ENCODE measurements at regions not wholly inside any gene's neighbourhood (a gene's known extent, or its start where the extent isn't known, plus 50 kb on each side); places are given as distances from the start of the nearest gene placed in this dataset.

GRCh38 chr5:174839196-174839595, 114.8 kb downstream of the MSX2 start:
- DNase-seq (ENCODE audit: low read depth): no peak

DNA sequence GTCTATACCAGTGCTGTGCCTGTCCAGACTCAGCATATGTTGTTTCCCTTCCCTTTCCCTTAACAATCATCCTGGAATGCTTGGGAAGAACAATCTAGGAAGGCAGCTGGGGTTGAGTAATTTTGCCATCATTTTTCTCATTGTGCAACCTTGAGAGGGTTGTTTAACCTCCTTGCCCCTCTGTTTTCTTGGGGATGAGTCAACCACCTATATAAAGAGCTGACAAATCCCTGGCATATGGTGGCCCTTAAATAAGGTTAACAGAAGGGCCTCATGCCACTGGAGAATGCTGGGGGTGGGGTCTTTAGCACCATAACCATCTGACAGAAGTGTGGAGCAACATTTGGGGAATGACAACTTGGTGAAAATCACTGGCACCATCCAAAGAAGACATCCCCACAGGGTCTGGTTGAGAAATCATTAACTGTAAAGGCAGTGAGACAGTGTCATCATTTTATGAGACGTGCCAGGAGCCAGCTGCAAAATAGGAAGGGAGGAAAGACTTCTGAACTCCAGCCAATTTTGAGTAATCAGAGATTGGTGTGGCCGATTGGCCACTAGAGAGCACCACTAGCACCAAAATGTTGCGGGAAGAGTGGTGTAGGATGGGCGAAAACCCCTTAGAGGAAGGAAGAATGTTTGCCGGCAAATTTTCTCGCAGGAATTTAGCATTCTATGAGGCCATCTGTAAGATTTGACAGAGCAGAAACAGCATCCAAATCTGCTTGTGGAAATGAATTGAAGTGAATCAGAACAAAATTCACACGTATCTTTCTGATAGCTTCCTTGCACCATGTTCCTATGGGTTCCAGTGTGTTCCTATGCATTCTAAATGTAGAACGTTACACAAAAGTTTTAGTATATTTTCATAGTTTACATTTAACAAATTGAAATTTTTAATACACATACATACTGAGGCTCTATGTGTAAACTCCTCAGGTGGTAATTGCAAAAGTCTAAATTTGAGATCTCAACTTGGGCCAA, 113.8 kb downstream of the MSX2 start:
- DNase-seq (ENCODE audit: low read depth): no peak

DNA sequence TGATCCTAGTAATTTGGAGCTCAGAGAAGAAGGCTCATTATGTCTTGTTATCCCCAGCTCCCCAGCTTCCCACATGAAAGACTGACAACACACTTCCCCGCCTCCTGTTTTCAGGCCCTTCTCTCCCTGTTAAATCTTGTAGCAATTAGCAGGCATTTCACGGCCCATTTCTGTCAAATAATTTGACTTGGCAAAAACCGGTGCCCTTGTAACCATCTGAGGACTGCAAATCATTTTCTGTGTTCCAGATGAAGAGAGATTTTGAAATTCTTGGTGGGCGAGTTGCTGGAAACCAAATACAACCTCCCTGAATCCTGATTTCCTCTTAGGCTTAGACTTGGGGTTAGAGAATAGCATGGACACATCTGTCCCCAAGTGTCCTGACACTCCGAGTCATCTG, 109.7 kb downstream of the MSX2 start:
- DNase-seq (ENCODE audit: low read depth): no peak

GRCh38 chr5:174832811-174833210, 108.4 kb downstream of the MSX2 start:
- no peak for DNase-seq (ENCODE audit: low read depth)

GRCh38 chr5:174832025-174832424, 107.6 kb downstream of the MSX2 start:
- DNase-seq (ENCODE audit: low read depth): no peak

- no peak for DNase-seq (ENCODE audit: low read depth)
Observed at GRCh38 chr5:174831031-174831660, 106.8 kb downstream of the MSX2 start.

GRCh38 chr5:174829511-174829864, 105.1 kb downstream of the MSX2 start:
- no peak for DNase-seq (ENCODE audit: low read depth)

- no peak for DNase-seq (ENCODE audit: low read depth)
Observed at GRCh38 chr5:174828804-174829510, 104.6 kb downstream of the MSX2 start.

DNA sequence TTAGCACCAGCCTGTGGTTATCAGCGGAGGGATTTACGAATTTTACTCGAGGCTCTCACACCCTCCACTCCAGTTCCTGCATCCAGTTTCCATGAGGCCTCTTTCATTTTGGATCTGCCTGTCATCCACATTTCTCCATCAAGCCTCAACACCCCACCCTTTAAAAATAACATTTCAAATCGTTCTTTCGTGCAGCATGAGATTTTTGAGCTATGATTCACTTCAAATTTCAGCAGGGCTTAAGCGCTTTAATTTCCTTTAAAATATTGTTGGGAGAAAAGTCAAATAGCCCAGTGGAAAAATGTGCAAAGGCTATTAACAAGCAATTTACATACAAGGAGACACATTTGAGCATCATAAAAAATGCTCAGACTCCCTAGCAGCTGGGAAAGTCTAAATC, 103.2 kb downstream of the MSX2 start:
- DNase-seq (ENCODE audit: low read depth): no peak

GRCh38 chr5:174825587-174825986, 101.2 kb downstream of the MSX2 start:
- DNase-seq (ENCODE audit: low read depth): no peak

DNA sequence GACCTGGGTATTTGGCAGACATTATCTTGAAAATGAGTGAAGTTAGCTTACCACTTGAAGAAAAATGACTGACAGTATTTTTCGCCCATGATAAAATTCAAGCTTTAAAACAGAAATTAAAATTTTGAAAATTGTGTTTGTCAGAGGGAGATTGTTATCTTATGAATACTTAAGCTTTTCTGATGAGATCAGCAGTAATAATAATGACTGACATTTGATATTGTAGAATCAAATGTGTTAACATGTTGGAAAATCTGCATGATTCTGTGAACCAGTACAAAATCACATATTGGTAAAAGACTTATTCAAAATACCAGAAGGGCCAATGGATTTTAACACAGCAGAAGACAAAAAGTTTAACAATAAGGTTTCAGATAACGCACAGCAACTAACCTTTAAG, 94.0 kb downstream of the MSX2 start:
- DNase-seq (ENCODE audit: low read depth): no peak

DNA sequence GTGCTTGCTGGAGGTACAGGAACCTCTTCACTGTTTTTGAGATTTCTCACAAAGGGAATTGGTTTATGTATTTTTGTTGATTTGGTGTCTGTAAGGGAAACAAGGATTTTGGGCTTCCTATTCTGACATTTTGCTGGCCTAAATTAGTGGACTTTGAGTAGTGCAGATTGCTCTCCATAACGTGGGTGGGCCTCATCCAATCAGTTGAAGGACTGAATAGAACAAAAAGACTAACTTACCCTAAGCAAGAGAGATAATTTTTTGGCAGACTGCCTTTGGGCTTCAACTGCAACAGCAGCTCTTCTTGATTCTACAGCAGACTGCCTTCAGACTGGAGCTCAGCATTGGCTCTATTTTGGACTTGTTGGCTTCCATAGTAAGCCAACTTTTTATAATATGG, 93.2 kb downstream of the MSX2 start:
- DNase-seq (ENCODE audit: low read depth): no peak

GRCh38 chr5:174816858-174817257, 92.5 kb downstream of the MSX2 start:
- DNase-seq (ENCODE audit: low read depth): no peak

- no peak for DNase-seq (ENCODE audit: low read depth)
Observed at GRCh38 chr5:174811438-174811837, 87.1 kb downstream of the MSX2 start.

GRCh38 chr5:174810796-174811195, 86.4 kb downstream of the MSX2 start:
- no peak for DNase-seq (ENCODE audit: low read depth)

GRCh38 chr5:174807471-174807870, 83.1 kb downstream of the MSX2 start:
- no peak for DNase-seq (ENCODE audit: low read depth)

- DNase-seq (ENCODE audit: low read depth): no peak
Observed at GRCh38 chr5:174806729-174807128, 82.3 kb downstream of the MSX2 start.

DNA sequence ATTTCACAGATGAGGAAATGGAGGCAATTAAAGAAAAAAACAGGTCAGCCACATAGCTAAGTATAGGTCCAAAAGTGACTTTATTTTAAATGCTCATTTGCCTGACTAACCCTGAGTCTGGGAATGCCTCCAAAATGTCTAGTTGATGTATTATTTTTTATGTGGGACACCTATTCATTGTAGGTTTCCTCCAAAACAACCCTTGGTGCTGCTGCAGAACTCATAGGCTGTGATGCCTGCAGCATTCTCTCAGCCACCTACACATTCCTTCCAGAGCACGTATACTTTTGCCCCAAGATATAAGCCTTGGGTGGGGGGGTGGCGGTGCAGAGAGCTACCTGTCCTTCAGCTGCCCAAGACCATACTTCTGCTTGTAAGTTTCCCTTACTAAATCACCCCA, 77.4 kb downstream of the MSX2 start:
- no peak for DNase-seq (ENCODE audit: low read depth)

DNA sequence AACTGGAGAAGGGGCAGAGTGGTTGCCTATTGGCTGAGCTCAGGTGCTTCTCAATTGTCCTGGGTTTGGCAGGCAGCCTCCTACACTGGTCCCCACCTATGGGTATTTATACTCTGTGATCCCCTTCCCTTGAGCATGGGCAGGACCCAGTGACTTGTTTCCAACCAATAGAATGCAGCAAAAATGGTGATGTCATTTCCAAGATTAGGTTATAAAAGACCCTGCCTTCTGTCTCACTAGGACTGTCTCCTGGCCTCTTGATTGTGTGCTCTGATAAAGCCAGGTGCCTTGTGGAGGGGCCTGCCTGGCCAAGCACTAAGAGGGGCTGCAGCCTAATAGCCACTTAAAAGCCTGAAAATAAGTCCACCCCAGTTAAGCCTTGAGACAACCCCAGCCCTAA, 76.1 kb downstream of the MSX2 start:
- DNase-seq (ENCODE audit: low read depth): no peak

DNA sequence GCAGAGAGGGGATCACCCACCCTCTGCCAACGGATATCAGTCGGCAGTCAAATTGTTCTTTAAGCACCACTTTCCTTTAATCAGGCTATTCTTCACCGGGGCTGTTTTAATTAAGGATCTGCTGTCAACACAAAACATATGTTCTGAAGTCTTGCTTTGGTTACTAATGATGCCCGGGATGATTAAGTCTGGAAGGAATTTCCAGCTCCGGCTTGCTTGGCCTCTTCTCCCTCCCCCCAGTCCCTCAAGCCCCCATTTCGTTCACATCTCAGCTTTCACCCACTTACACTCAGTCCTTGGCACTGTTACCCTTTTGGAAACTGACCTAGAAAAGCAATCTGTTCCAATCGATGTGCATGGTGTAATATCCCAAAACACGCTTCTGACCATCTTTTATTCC, 74.7 kb downstream of the MSX2 start:
- no peak for DNase-seq (ENCODE audit: low read depth)

DNA sequence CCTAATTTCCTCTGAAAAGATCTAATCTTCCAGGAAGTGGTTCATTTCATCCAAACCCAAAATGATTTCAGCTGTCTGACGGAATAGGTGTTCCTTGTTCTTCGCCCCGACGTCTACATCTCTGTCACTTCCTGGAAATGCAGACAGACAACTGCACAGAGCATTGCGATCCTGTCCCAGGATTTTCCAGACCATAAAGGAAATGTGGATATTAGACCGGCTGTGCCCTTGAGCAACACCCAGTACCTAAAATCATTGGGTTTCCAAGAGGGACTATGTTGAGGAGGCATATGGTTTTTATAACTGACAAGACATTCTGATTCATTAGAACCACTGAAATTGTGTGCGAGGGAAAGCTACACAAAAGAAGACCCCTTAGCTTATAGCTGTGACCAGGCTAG, 74.2 kb downstream of the MSX2 start:
- no peak for DNase-seq (ENCODE audit: low read depth)

GRCh38 chr5:174796711-174797192, 72.4 kb downstream of the MSX2 start:
- DNase-seq (ENCODE audit: low read depth): no peak
